Amygdala (tissue), 56 donors: ENCODE measurements at regions not wholly inside any gene's neighbourhood (a gene's known extent, or its start where the extent isn't known, plus 50 kb on each side); places are given as distances from the start of the nearest gene placed in this dataset.
"Not testable (repeated sequence)": the region's sequence is repeated elsewhere in the genome, so short reads cannot be mapped to it uniquely, and the experiment has no call there.

Experiments
- DNase-seq, 56 donors: peaks; one replicate each; lab custom pipeline; 2025; lab: John Stamatoyannopoulos, UW

GRCh38 chr17:34475296-34475695 lies 104.1 kb upstream of the TMEM132E start:
- no peak for DNase-seq

DNA sequence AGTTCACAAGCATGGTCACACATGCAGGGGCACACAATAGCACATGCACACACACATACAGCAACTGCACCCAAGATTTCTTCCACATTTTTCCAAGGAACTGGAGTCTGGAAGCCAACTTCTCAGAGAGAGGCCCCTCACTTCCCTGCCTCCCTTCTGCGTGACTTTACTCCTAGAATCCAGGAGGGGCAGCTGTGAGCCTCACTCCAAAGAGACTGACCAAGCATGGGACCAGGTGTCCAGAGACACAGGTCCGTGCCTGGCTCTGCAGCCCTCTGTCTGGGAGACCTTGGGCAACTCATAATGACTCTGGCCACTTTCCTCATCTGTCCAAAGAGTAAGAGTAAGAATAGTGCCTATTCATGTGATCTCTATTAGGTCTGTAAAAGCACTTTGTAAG lies 104.7 kb upstream of the TMEM132E start:
- no peak for DNase-seq

GRCh38 chr17:34472363-34472762 lies 107.0 kb upstream of the TMEM132E start:
- no peak for DNase-seq

- not testable (repeated sequence) for DNase-seq
Observed at GRCh38 chr17:34471278-34471677, 108.1 kb upstream of the TMEM132E start.

DNA sequence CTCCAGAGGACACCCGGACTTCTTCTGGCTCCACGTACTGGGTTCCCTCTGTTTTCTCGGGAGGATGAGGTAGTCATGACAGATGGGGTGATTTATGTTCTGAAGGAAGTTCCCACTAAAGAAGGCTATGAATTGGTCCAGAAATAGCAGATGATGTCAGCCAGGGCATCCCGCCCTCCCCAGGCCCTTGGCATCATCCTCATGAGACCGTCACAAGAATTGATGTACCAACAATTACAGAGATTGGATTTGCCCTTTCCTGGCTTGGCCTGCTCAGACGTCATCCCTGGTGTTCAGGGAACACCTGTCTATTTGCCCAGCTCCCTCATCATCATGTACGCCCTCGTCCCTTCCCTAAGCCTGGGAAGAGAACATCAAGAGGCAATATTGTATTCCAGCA lies 102.8 kb upstream of the CCL1 start:
- DNase-seq = peak in 2 of 56 donors; percentile 4 to 50

DNA sequence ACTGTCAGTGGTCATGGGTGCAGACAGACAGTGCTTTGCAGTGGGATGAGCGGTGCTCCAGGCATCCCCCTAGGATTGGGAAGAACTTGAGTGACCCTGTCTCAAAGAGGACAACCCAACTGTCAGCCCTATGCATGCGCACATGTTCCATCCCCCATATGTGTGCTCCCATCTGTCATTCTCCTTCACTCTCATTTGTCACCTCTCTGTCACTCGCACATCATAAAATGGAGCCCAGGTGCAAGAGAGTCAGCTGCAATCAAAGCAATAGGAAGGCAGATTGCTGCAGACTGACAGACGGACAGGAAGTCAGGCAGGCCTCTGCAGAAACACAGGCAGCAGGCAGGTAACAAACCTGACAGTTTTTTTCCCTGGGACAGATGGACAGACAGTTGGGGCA lies 101.8 kb upstream of the CCL1 start:
- DNase-seq = no peak

DNA sequence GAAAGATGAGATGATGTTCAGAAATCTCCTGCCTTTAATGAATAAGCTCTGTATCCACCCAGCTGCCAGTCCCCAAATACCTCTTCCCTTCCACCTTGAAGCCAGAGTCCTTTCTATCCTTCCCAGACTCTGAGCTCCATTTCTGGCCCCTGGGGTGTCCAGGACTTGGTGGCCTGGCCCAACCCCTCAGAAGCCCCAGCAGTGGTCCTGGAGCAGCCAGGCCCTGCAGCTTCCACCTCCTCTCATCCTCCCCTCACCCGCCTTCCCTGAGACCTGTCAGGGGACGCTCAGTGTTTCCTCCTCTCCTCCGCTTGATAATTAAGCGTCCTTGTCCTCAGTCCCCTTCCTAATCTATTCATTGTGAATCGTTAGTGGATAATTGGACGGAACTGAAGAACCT lies 95.2 kb upstream of the CCL1 start:
- no peak for DNase-seq

DNA sequence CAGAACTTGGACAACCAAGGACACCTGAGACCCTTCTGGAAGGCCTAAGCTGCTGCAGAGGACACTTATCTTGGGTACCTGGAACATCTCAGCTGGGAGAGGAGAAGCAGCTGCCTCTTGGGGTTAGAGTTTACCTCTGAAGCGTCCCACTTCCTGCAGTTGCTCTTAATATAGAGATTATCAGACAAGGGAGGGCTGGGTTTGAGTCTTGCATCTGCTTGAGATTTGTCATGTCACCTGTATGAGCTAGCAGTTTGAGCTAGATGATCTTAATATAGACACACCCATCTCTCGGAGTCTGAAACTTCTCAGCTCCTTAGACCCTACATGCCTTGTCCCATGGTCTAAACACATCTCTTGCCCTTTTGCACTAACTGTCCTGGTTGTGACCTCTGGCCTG lies 93.1 kb upstream of the CCL1 start:
- no peak for DNase-seq

DNA sequence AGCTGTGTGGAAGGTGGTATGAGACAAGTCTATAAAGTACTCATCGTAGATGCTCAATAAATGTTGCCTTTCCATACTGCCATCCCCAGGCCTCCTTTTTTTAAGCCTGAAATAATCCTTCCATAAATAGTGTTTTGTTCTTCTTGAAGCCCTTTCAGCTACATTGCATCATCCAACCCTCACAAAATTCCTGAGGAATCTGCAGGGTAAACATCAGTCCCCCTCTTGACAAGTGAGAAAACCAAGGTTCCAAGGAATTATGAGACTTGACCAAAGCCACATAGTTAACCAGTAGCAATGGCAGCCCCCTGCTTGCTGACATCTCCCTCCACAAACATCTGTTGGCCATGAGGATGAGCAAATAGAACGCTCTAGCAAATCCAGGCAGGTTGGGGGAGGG lies 89.7 kb upstream of the CCL1 start:
- DNase-seq = no peak

DNA sequence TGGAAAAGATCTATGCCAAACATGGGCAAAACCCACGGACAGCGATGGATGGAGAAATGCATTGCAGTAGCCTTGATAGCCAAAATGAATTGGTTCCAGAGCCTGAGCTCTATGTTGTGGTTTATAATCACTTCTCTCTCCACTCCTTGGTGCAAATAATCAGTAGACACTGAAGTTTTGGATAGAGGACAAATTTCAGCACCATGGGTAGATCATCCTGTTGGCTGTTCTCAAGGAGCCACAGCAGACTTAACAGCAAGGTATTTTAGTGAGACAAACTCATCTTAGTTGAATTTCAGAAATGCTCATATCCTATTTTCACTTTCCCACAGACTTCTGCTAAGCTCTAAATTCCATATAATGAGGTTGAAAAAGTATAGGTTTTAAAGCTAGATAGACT lies 88.3 kb upstream of the CCL1 start:
- DNase-seq = no peak

- no peak for DNase-seq
Observed at GRCh38 chr17:34447406-34447805, 84.4 kb upstream of the CCL1 start.

DNA sequence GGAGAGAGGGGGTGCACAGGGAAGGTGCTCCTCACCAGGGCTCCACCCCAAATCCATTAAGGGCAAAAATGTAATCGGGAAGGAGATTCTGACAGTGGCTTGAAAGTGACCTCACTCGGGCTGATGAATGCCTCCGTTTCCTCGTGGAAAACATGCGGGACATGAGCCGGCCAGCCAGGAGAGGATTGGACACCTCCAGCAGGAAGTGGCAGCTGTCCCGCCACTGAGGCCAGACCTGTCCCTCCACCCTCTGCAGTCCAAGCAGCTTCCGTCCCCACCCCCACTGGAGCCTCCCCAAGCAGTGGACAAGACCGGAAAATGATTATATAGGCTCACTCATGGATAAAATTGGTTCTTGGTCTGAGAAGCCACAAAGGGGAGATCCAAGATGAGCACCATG lies 82.1 kb upstream of the CCL1 start:
- DNase-seq = no peak

DNA sequence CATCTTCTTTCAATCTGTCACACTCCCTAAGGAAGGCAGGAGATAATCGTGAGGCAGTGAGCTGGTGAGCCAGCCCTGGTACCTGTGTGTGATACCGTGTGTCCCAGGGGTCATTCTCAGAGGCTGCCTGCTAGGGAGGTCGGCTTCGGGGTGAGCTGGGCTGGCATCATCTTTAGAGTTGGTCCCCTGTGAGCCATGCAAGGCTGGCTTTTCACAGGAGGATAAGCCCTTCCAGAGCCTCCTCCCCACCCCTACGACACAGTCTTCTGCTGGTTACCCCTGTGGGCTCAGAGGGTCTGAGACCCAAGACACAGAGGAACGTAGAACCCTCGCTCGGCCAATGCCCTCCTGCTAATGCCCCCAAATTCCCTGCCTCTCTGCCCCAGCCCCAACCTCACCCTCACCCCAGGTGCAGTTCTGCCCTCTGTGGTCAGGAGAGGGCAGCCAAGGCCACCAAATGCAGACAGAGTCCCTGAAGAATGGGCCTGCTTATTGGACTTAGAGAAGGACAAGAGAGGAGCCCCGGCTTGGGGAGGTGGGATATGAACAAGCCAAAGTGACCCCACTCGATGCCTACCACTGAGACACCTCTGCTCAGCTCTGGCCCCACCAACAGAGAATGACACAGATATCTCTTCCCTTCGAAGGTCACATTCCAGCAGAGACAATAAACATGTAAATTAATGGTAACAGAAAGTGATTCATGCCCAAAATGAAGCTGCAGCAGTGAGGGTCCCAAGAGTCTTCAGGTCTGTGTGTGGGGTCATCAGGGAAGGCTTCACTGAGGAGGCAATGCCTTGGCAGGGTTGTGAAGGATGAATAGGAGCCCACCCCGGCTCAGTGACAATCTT lies 80.8 kb upstream of the CCL1 start:
- peak in 5 of 56 donors; percentile 3 to 11 (median 4) for DNase-seq

DNA sequence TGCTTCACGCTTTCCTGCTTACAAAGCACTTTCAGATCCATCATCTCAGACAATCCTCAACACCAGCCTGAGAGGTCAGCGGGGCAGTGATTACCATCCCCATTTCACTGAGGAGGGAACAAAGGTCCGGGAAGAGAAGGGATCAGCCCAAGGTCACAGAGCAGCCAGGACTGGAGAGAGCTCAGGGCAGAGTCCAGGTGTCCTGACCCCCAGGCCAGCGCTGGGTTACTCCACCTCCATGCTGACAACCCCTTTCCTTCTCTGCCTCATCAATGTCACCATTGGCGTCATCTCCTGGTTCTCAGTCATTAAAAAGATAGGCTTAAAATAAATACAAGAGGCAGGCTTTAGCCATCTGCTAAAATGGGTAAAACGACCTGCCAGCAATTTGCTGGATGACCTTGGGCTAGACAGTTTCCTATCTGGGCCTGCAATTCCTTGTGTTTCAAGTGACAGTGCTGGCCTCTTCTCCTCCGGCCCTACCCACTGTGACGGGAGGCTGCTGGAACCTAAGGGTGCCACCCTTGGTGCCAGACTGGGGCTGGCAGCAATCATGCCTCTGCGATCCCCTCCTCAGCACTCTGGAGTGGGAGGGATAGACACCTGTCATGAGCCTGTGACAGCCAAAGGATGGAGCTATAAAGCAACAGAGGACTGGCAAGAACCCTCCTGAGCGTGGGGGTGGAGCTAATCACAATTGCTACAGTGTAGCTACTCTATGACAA lies 79.5 kb upstream of the CCL1 start:
- peak in 4 of 56 donors; percentile 2 to 14 (median 8) for DNase-seq

DNA sequence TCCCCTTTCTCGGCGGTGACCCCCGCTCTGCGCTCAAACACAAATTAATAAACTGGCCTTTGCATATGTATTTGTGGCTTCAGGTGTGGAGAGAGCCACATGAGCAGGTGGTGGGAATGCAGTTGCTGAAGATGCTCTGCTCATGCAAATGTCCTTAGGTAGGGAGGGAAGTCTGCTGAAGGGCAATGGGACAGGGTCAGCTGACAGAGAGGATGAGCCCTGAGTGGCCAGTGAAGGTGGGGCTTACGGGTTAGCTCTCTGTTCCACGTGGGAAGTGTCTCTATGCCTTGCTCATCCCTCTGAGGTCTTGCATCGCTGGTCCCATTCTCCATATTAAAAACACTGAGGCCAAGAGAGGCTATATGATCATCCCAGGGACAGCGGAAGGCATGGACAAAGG lies 74.2 kb upstream of the CCL1 start:
- DNase-seq = no peak

DNA sequence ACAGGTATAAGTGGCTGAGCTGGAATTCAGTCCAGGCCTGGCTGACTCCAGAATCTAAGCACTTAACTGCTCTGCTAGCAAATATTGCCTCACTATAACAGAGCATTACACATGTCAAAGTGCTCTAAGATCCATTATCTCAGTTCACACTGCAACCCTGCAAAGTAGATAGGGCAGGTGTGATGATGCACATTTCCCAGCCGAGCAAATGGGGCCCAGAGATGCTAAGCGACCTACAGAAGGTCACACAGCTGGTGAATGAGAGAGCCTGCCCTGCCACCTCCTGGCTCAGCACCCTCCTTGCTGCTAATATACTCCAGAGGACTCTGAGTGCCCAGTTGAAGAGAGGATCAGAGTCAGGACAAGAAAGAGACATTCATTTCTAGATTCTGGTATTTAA lies 73.6 kb upstream of the CCL1 start:
- DNase-seq = no peak

DNA sequence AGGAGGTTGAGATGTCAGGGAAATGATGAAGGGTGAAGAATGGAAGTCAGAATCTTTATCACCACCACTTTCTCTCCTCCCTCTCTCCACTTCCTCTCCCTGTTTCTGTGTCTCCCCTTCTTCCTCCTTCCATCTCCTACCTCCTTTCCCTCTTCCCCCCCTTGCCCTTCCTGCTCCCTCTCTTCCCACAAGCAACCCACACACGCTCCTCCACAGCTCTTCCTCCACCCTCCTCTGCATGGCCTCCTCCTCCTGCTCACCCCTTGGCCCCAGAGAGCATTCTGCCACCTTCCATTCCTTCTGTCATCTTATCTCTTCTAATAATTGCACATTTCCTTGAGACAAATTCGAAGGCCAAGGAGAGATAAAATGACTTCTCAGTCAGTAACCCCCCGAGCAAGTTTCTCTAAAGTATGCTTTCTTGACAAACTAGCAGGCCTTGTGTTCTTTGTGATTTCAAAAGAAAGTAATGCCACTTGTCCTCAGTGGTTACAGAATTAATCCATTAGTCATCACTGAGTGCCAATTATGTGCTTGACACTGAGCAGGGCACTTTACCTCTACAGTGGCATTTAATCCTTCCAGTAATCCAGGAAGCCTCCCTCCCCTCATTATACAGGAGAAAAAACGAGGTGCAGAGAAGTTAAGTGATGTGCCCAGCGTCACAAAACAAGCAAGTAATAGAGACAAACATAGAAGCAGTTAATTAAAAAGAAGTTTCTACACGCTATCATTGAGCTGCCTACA lies 72.3 kb upstream of the CCL1 start:
- no peak for DNase-seq

DNA sequence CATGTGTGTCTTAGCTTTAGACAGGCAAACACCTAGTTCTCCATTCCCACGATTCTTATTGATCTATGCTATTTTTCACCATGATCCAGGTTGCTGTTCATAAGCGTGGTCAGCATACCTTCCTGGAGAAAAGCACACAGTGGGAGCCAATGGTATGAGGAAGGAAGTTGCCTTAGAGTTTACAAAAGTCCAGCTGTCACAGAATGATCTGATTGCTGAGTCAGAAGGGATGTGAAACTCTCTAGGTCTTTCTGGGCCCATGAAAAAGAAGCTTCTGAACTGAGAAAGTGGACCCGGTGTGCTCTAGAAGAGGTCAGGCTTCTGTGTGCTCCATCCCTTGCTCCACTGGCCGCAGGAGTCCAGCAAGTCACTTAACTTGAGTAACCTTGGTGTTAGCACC lies 71.0 kb upstream of the CCL1 start:
- peak in 3 of 56 donors; percentile 1 to 39 (median 4) for DNase-seq

GRCh38 chr17:34424814-34425491 lies 61.9 kb upstream of the CCL1 start:
- no peak for DNase-seq

DNA sequence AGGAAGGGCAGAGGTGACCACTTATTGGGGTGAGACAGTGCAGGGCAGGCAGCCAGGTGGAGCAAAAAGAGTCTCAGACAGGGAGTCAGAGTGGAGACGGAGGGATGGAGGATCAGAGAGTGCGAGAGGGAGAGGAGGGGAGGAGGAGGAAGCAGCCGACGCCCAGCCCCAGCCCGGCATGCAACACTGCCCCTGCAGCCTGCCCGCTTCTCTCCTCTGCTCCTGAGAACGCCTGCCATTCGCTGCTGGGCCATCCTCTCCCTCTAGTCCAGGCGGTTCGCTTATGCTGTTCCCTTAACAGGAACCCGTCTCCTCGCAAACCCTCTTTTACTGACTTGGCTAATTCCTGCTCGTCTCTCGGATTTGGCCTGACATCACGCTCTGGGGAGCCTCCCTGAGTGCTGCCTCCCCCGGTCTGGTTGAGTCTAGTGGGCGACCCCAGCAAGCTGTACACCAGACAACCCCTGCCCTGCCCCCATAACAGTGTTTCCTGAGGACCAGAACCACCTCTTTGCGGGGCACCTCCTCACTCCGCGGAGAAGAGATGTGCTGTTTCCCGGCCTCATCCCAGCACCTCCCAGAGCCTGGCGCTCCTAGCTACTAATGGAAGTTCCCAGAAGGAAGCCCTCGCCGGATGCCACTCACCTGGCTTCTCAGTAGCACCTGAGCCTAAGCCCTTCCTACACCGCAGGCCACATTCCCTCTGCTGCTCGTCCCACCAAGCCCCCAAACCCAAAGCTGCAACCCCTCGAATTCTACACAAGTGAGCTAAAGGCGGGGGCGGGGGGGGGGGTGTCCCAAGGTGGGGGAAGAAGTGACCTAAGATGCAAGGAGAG lies 61.2 kb upstream of the CCL1 start:
- DNase-seq = no peak
